Keratinocyte (primary cell): ENCODE measurements at regions not wholly inside any gene's neighbourhood (a gene's known extent, or its start where the extent isn't known, plus 50 kb on each side); places are given as distances from the start of the nearest gene placed in this dataset.

Experiments used
- EZH2 ChIP-seq: IDR thresholded peaks from one replicate; pipeline ENCODE4 v1.6.1; 2012; ENCODE audit warnings: inconsistent platforms, mild to moderate bottlenecking, low read length, moderate library complexity
- TF ChIP-seq, protein P1 (sequence below), 3 experiments: IDR thresholded peaks in 1 of 3; conservative IDR thresholded peaks in 1 of 3; optimal IDR thresholded peaks in 1 of 3; 2 replicates in 2 of 3; 3 replicates in 1 of 3; pipeline versions ENCODE3 to v1.5.1; 2011; ENCODE audit warnings: low read length in 3 of 3, mild to moderate bottlenecking in 3 of 3, moderate library complexity in 2 of 3, control low read depth in 1 of 3, inconsistent platforms in 1 of 3; ENCODE audit not compliant: insufficient read depth in 2 of 3; ENCODE audit errors: extremely low read depth in 1 of 3

DNA sequence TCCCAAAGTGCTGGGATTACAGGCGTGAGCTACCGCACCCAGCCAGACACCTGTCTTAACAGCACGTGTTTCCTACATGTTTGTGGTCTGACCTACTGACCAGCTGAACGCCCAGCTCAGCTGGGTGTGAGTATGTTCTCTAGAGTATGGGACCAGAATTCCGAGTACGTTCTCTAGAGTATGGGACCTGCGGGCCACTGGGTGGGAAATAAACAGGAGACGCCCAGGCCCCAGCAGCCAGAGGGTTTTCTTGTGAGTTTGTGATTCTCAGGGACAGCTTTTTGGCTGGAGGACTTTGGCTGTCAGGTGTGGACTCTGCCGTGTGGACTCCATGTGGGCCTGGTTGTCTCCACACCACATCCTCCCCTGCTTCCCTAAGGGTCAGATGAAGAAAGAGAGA is 87.3 kb downstream of the CHRD start:
- TF ChIP-seq, protein P1, sequence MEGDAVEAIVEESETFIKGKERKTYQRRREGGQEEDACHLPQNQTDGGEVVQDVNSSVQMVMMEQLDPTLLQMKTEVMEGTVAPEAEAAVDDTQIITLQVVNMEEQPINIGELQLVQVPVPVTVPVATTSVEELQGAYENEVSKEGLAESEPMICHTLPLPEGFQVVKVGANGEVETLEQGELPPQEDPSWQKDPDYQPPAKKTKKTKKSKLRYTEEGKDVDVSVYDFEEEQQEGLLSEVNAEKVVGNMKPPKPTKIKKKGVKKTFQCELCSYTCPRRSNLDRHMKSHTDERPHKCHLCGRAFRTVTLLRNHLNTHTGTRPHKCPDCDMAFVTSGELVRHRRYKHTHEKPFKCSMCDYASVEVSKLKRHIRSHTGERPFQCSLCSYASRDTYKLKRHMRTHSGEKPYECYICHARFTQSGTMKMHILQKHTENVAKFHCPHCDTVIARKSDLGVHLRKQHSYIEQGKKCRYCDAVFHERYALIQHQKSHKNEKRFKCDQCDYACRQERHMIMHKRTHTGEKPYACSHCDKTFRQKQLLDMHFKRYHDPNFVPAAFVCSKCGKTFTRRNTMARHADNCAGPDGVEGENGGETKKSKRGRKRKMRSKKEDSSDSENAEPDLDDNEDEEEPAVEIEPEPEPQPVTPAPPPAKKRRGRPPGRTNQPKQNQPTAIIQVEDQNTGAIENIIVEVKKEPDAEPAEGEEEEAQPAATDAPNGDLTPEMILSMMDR (optimal IDR thresholded peaks at IDR 0.05 in 1 of 3, IDR thresholded peaks at IDR 0.05 in 1 of 3, conservative IDR thresholded peaks at IDR 0.05 in 1 of 3; ENCODE audit: extremely low read depth in 1 of 3, insufficient read depth in 2 of 3, low read length in 3 of 3): no peak
- TF ChIP-seq EZH2: no peak
